OCI-LY7 (cell line): ENCODE measurements at regions not wholly inside any gene's neighbourhood (a gene's known extent, or its start where the extent isn't known, plus 50 kb on each side); places are given as distances from the start of the nearest gene placed in this dataset.

Experiments
- BruUV-seq: library from RNA; stranded (reverse); fragments of 400-500 nt; replicated peaks from 2 replicates; lab custom pipeline; 2021; lab: Mats Ljungman, UMichigan
- CTCF ChIA-PET: fragments of 300-600 bp; sonication (Branson Sonifier 250); formaldehyde crosslinking; loops from one replicate; lab custom pipeline; 2022; ENCODE audit warnings: antibody characterized with exemption; ENCODE audit not compliant: unreplicated experiment; lab: Charles Lee
- POLR2A ChIA-PET: fragments of 300-600 bp; sonication (Branson Sonifier 250); formaldehyde crosslinking; loops from one replicate; lab custom pipeline; 2022; ENCODE audit warnings: antibody characterized with exemption; lab: Charles Lee
- DNase-seq: peaks from one replicate; pipeline ENCODE4 v3.0.0-alpha.2; 2015; ENCODE audit warnings: low spot score
- H2AFZ ChIP-seq: fragments of 200-600 bp; sonication (generic), shearing (Covaris generic); 2 replicates; pipeline ENCODE4 v1.6.1; 2014; ENCODE audit warnings: mild to moderate bottlenecking, antibody characterized with exemption, low read length, moderate library complexity
- H3K27ac ChIP-seq: fragments of 200-600 bp; sonication (generic); 2 replicates; pipeline ENCODE4 v1.5.1; 2014; ENCODE audit warnings: mixed run types, low read depth, mild to moderate bottlenecking, moderate library complexity, low read length, inconsistent platforms; ENCODE audit not compliant: poor library complexity, severe bottlenecking
- H3K36me3 ChIP-seq: fragments of 200-600 bp; sonication (generic); 2 replicates; pipeline ENCODE4 v1.6.1; 2014; ENCODE audit warnings: mild to moderate bottlenecking, antibody characterized with exemption, low read length, moderate library complexity, mixed read lengths; ENCODE audit not compliant: insufficient read depth
- H3K4me1 ChIP-seq: fragments of 200-600 bp; sonication (generic); 2 replicates; pipeline ENCODE4 v1.5.1; 2014; ENCODE audit warnings: mild to moderate bottlenecking, low read length; ENCODE audit not compliant: insufficient read depth, poor library complexity, severe bottlenecking
- H3K4me2 ChIP-seq: fragments of 200-600 bp; sonication (generic); 2 replicates; pipeline ENCODE4 v1.6.1; 2014; ENCODE audit warnings: mild to moderate bottlenecking, low read length
- H3K4me3 ChIP-seq: fragments of 200-600 bp; sonication (generic); 2 replicates; pipeline ENCODE4 v1.5.1; 2014; ENCODE audit warnings: mild to moderate bottlenecking, low read depth, low read length; ENCODE audit not compliant: poor library complexity, severe bottlenecking
- H3K79me2 ChIP-seq: fragments of 200-600 bp; sonication (generic); 2 replicates; pipeline ENCODE4 v1.6.1; 2016; ENCODE audit warnings: low read depth, mild to moderate bottlenecking, low read length, moderate library complexity, mixed read lengths; ENCODE audit not compliant: insufficient read depth
- H3K9me2 ChIP-seq: fragments of 200-600 bp; sonication (generic); 2 replicates; pipeline ENCODE4 v1.6.1; 2016; ENCODE audit warnings: mild to moderate bottlenecking, low read length, mixed read lengths; ENCODE audit not compliant: insufficient read depth
- H3K9me3 ChIP-seq: fragments of 200-600 bp; sonication (generic); 2 replicates; pipeline ENCODE4 v1.6.1; 2014; ENCODE audit warnings: mild to moderate bottlenecking, mixed run types, low read length, mixed read lengths
- H4K20me1 ChIP-seq: fragments of 200-600 bp; sonication (generic); 2 replicates; pipeline ENCODE4 v1.6.1; 2014; ENCODE audit warnings: mild to moderate bottlenecking, antibody characterized with exemption, low read length, moderate library complexity, mixed read lengths; ENCODE audit not compliant: insufficient read depth
- CTCF ChIP-seq: fragments of 200-600 bp; sonication (generic); conservative IDR thresholded peaks from 2 replicates; pipeline ENCODE4 v1.5.1; 2014; ENCODE audit warnings: mild to moderate bottlenecking, antibody characterized with exemption, low read length, moderate library complexity, mixed read lengths
- EZH2phosphoT487 ChIP-seq: fragments of 200-600 bp; sonication (generic); IDR thresholded peaks from 2 replicates; pipeline ENCODE4 v1.6.1; 2018; ENCODE audit warnings: low read depth, borderline replicate concordance, mild to moderate bottlenecking, mixed run types, antibody characterized with exemption, low read length, moderate library complexity, mixed read lengths
- intact Hi-C: fragments of 100-400 bp; cut with micrococcal nuclease; formaldehyde crosslinking; loops from one replicate; pipeline ENCODE4 v1.10.0; 2022; ENCODE audit not compliant: unreplicated experiment

- CTCF ChIA-PET, result no interaction called here
- Histone ChIP-seq H3K4me2 (no peak overlapping the region), H2AFZ (no peak overlapping the region), H3K4me3 (no peak overlapping the region), H3K9me2 (no peaks in the 10 kb centered on the region), H3K9me3 (no peaks in the 10 kb centered on the region), H4K20me1 (no peaks in the 10 kb centered on the region), H3K4me1 (no peaks in the 10 kb centered on the region), H3K36me3 (no peaks in the 10 kb centered on the region), H3K27ac (no peak overlapping the region), H3K79me2 (no peaks in the 10 kb centered on the region)
- intact Hi-C loops, result no loop called here
- no peak for DNase-seq
- POLR2A ChIA-PET, result no interaction called here
- TF ChIP-seq EZH2phosphoT487, result no peak
- TF ChIP-seq CTCF, result no peak
- no TSS peak for BruUV-seq
Observed at GRCh38 chr11:116498161-116498560, 274.6 kb downstream of the BUD13 start.

GRCh38 chr11:116492600-116492999 lies 280.2 kb downstream of the BUD13 start:
- H3K36me3 ChIP-seq, result no peaks in the 10 kb centered on the region
- POLR2A ChIA-PET, result no interaction called here
- BruUV-seq, result no TSS peak
- no peaks in the 10 kb centered on the region for H3K9me3 ChIP-seq
- no peaks in the 10 kb centered on the region for H3K4me1 ChIP-seq
- no peak overlapping the region for H3K4me3 ChIP-seq
- TF ChIP-seq CTCF (no peak), EZH2phosphoT487 (no peak)
- CTCF ChIA-PET, result no interaction called here
- no peaks in the 10 kb centered on the region for H3K9me2 ChIP-seq
- no peaks in the 10 kb centered on the region for H3K79me2 ChIP-seq
- H2AFZ ChIP-seq, result no peak overlapping the region
- no peak for DNase-seq
- H3K4me2 ChIP-seq, result no peak overlapping the region
- intact Hi-C loops, result no loop called here
- H3K27ac ChIP-seq, result no peak overlapping the region
- H4K20me1 ChIP-seq, result no peaks in the 10 kb centered on the region

- intact Hi-C loops, result no loop called here
- CTCF ChIA-PET, result no interaction called here
- no peak overlapping the region for H3K4me3 ChIP-seq
- POLR2A ChIA-PET, result interaction anchor here (0.7 kb wide), 1 partner anchor 14 kb away, joined by 3 read pairs; no protein-coding TSS in a partner anchor
- no peak for DNase-seq
- no peaks in the 10 kb centered on the region for H3K9me3 ChIP-seq
- no peak overlapping the region for H3K4me2 ChIP-seq
- no peak overlapping the region for H2AFZ ChIP-seq
- TF ChIP-seq CTCF (no peak), EZH2phosphoT487 (no peak)
- H3K9me2 ChIP-seq, result no peaks in the 10 kb centered on the region
- H3K4me1 ChIP-seq, result no peaks in the 10 kb centered on the region
- H4K20me1 ChIP-seq, result no peaks in the 10 kb centered on the region
- no peak overlapping the region for H3K27ac ChIP-seq
- no peaks in the 10 kb centered on the region for H3K36me3 ChIP-seq
- no TSS peak for BruUV-seq
- no peaks in the 10 kb centered on the region for H3K79me2 ChIP-seq
Observed at GRCh38 chr11:116488836-116489389, 283.9 kb downstream of the BUD13 start.
